NB4 (cell line): ENCODE measurements at regions not wholly inside any gene's neighbourhood (a gene's known extent, or its start where the extent isn't known, plus 50 kb on each side); places are given as distances from the start of the nearest gene placed in this dataset.
"Not testable (repeated sequence)": the region's sequence is repeated elsewhere in the genome, so short reads cannot be mapped to it uniquely, and the experiment has no call there.

Experiments used
- DNase-seq: peaks from one replicate; pipeline ENCODE4 v3.0.0; 2010; ENCODE audit warnings: low read depth
- H3K4me3 ChIP-seq: one replicate; pipeline ENCODE4 v1.5.1; 2011; ENCODE audit warnings: mild to moderate bottlenecking, low read depth, low read length, moderate library complexity
- CTCF ChIP-seq: IDR thresholded peaks from one replicate; pipeline ENCODE4 v1.5.1; 2012; ENCODE audit warnings: low read depth, low read length
- MAX ChIP-seq: IDR thresholded peaks from 2 replicates; pipeline ENCODE4 v1.6.1; 2011; ENCODE audit warnings: low read depth, low read length
- MYC ChIP-seq: IDR thresholded peaks from 2 replicates; pipeline ENCODE4 v1.6.1; 2011; ENCODE audit warnings: low read depth, low read length
- POLR2A ChIP-seq: IDR thresholded peaks from 2 replicates; pipeline ENCODE4 v1.6.1; 2011; ENCODE audit warnings: mild to moderate bottlenecking; ENCODE audit not compliant: insufficient read length; ENCODE audit errors: extremely low read depth

- H3K4me3 ChIP-seq, result no peak overlapping the region
- DNase-seq, result no peak
- TF ChIP-seq MAX (no peak), MYC (no peak), CTCF (no peak), POLR2A (no peak)
Measured at GRCh38 chr10:11668847-11669610, 57.6 kb upstream of the USP6NL start.

GRCh38 chr10:11667756-11668155 lies 56.3 kb upstream of the USP6NL start:
- TF ChIP-seq MYC, result no peak
- TF ChIP-seq POLR2A, result no peak
- no peak for TF ChIP-seq CTCF
- TF ChIP-seq MAX, result no peak
- DNase-seq, result no peak

GRCh38 chr10:11663763-11664555 lies 52.5 kb upstream of the USP6NL start:
- no peak for DNase-seq
- no peak for TF ChIP-seq MAX
- TF ChIP-seq POLR2A, result no peak
- no peak for TF ChIP-seq CTCF
- no peak for TF ChIP-seq MYC
- H3K4me3 ChIP-seq, result no peak overlapping the region

More at GRCh38 chr10:11667756-11668155, 56.3 kb upstream of the USP6NL start:
- no peak overlapping the region for H3K4me3 ChIP-seq

GRCh38 chr10:11663126-11663515 lies 51.7 kb upstream of the USP6NL start:
- H3K4me3 ChIP-seq, DNase-seq: not testable (repeated sequence)

GRCh38 chr10:11661441-11661840 lies 50.0 kb upstream of the USP6NL start:
- H3K4me3 ChIP-seq, result no peak overlapping the region
- no peak for TF ChIP-seq CTCF
- no peak for TF ChIP-seq POLR2A
- no peak for TF ChIP-seq MYC
- TF ChIP-seq MAX, result no peak
- no peak for DNase-seq
